Neuronal stem cell (in vitro differentiated cells): ENCODE measurements at regions not wholly inside any gene's neighbourhood (a gene's known extent, or its start where the extent isn't known, plus 50 kb on each side); places are given as distances from the start of the nearest gene placed in this dataset.
"Not testable (repeated sequence)": the region's sequence is repeated elsewhere in the genome, so short reads cannot be mapped to it uniquely, and the experiment has no call there.

Experiments
- DNase-seq: peaks from one replicate; pipeline ENCODE4 v3.0.0-alpha.2; 2013; ENCODE audit warnings: low spot score
- H2AFZ ChIP-seq: one replicate; pipeline ENCODE4 v1.6.1; 2013; ENCODE audit warnings: mild to moderate bottlenecking, low read length, inconsistent platforms
- H2AK5ac ChIP-seq: 2 replicates; pipeline ENCODE4 v1.6.1; 2013; ENCODE audit warnings: low read depth, mild to moderate bottlenecking, inconsistent platforms, low read length, moderate library complexity, mixed read lengths
- H2BK120ac ChIP-seq: 2 replicates; pipeline ENCODE4 v1.6.1; 2013; ENCODE audit warnings: low read depth, mild to moderate bottlenecking, inconsistent platforms, low read length, moderate library complexity, mixed read lengths
- H2BK12ac ChIP-seq: one replicate; pipeline ENCODE4 v1.6.1; 2013; ENCODE audit warnings: low read length, inconsistent platforms
- H2BK15ac ChIP-seq: 2 replicates; pipeline ENCODE4 v1.6.1; 2013; ENCODE audit warnings: mild to moderate bottlenecking, low read length, inconsistent platforms, mixed read lengths
- H2BK5ac ChIP-seq: one replicate; pipeline ENCODE4 v1.6.1; 2013; ENCODE audit warnings: inconsistent platforms, mild to moderate bottlenecking, low read length, moderate library complexity
- H3K14ac ChIP-seq: one replicate; pipeline ENCODE4 v1.6.1; 2013; ENCODE audit warnings: low read length, inconsistent platforms
- H3K18ac ChIP-seq: 2 replicates; pipeline ENCODE4 v1.6.1; 2013; ENCODE audit warnings: low read length, inconsistent platforms
- H3K23ac ChIP-seq: 2 replicates; pipeline ENCODE4 v1.6.1; 2013; ENCODE audit warnings: low read depth, mild to moderate bottlenecking, mixed read lengths, low read length, inconsistent platforms; ENCODE audit not compliant: poor library complexity
- H3K27ac ChIP-seq: replicated peaks from 3 replicates; pipeline ENCODE4 v1.5.1; 2013; ENCODE audit warnings: low read length, inconsistent platforms
- H3K27me3 ChIP-seq, 3 experiments: 2 replicates each; pipeline ENCODE4 v1.6.1; 2013; ENCODE audit warnings: low read length in 3 of 3, mild to moderate bottlenecking in 2 of 3, inconsistent platforms in 1 of 3, low read depth in 1 of 3, mixed read lengths in 1 of 3, moderate library complexity in 1 of 3; ENCODE audit not compliant: control insufficient read depth in 3 of 3, insufficient read depth in 3 of 3
- H3K36me3 ChIP-seq, 2 donors: replicated peaks in 1 of 2; 2 replicates each; pipeline ENCODE4 v1.6.1; 2013; ENCODE audit warnings: low read length in 2 of 2; ENCODE audit not compliant: control insufficient read depth in 2 of 2, insufficient read depth in 2 of 2
- H3K4ac ChIP-seq: 2 replicates; pipeline ENCODE4 v1.6.1; 2013; ENCODE audit warnings: inconsistent platforms, mild to moderate bottlenecking, low read length, moderate library complexity
- H3K4me1 ChIP-seq, 2 donors: 1 replicate in 1 of 2; 2 replicates in 1 of 2; pipeline ENCODE4 v1.6.1; 2013; ENCODE audit warnings: low read length in 2 of 2, low read depth in 1 of 2; ENCODE audit not compliant: control insufficient read depth in 2 of 2, insufficient read depth in 1 of 2
- H3K4me2 ChIP-seq: one replicate; pipeline ENCODE4 v1.6.1; 2013; ENCODE audit warnings: mild to moderate bottlenecking, low read length, inconsistent platforms; ENCODE audit not compliant: insufficient read depth, poor library complexity, severe bottlenecking
- H3K4me3 ChIP-seq, 2 donors: 2 replicates each; pipeline ENCODE4 v1.5.1; 2013; ENCODE audit warnings: low read length in 2 of 2, mild to moderate bottlenecking in 2 of 2, inconsistent platforms in 1 of 2, moderate library complexity in 1 of 2
- H3K79me1 ChIP-seq: one replicate; pipeline ENCODE4 v1.6.1; 2013; ENCODE audit warnings: low read depth, mild to moderate bottlenecking, inconsistent platforms, low read length, moderate library complexity
- H3K9ac ChIP-seq: one replicate; pipeline ENCODE4 v1.6.1; 2013; ENCODE audit warnings: mild to moderate bottlenecking, low read depth, low read length, inconsistent platforms; ENCODE audit not compliant: poor library complexity
- H3K9me3 ChIP-seq, 2 donors: replicated peaks in 1 of 2; 2 replicates each; pipeline versions ENCODE3 to v1.6.1; 2013; ENCODE audit warnings: low read length in 2 of 2, mild to moderate bottlenecking in 2 of 2, inconsistent platforms in 1 of 2, low read depth in 1 of 2, mixed read lengths in 1 of 2, moderate library complexity in 1 of 2; ENCODE audit not compliant: control insufficient read depth in 2 of 2, insufficient read depth in 1 of 2
- H4K8ac ChIP-seq: one replicate; pipeline ENCODE4 v1.6.1; 2013; ENCODE audit warnings: low read depth, mild to moderate bottlenecking, inconsistent platforms, low read length, moderate library complexity
- H4K91ac ChIP-seq: one replicate; pipeline ENCODE4 v1.6.1; 2013; ENCODE audit warnings: low read length, low read depth, mild to moderate bottlenecking, inconsistent platforms; ENCODE audit not compliant: poor library complexity
- WGBS, 2 donors: extraction: QIAGEN DNeasy Blood & Tissue Kit; methylation state at CpG; one replicate each; pipeline ENCODE4 v1.1.7; 2013; ENCODE audit warnings: missing lambda C conversion rate in 2 of 2, mixed read lengths in 1 of 2; ENCODE audit not compliant: insufficient read length in 2 of 2, insufficient replicate concordance in 1 of 2; ENCODE audit errors: extremely low coverage in 2 of 2; 5-methylcytosine and 5-hydroxymethylcytosine counted together

DNA sequence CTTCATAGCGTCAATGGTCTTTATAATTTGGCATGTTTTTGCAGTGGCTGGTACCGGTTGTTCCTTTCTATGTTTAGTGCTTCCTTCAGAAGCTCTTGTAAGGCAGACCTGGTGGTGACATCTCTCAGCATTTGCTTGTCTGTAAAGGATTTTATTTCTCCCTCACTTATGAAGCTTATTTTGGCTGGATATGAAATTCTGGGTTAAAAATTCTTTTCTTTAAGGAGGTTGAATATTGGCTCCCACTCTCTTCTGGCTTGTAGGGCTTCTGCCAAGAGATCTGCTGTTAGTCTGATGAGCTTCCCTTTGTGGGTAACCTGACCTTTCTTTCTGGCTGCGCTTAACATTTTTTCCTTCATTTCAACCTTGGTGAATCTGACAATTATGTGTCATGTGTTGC lies 250.0 kb upstream of the CTNNB1 start:
- not testable (repeated sequence) for DNase-seq, H3K9me3 ChIP-seq, H2BK120ac ChIP-seq, H3K4me1 ChIP-seq, H3K36me3 ChIP-seq, H4K8ac ChIP-seq, H3K79me1 ChIP-seq, H3K18ac ChIP-seq, H3K14ac ChIP-seq, H3K23ac ChIP-seq, H3K4me3 ChIP-seq, H2AK5ac ChIP-seq, H3K9ac ChIP-seq, H2AFZ ChIP-seq, H3K4ac ChIP-seq, H3K27me3 ChIP-seq, H4K91ac ChIP-seq, H3K4me2 ChIP-seq, H2BK15ac ChIP-seq, H2BK12ac ChIP-seq, H2BK5ac ChIP-seq, H3K27ac ChIP-seq
- WGBS, 2 donors = no CpG with 5 or more reads among the region's 3 CpGs

DNA sequence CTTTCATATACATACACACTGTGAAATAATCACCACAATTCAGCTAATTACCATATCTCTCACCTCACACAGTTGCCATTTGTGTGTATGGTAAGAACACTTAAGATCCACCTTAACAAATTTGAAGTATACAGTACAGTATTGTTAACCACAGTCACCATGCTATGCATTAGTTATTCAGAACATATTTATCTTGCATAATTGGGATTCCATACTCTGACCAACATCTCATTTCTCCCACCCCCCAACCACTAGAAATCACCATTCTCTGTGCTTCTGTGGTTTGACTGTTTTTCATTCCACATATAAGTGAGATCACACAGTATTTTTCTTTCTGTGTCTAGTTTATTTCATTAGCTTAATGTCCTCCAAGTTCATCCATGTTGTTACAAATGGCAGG lies 247.7 kb upstream of the CTNNB1 start:
- Histone ChIP-seq H3K4me2 (no peak overlapping the region), H3K27me3 (no peaks in the 10 kb centered on the region), H2AK5ac (no peak overlapping the region), H3K4ac (no peak overlapping the region), H3K4me3 (no peak overlapping the region), H3K23ac (no peak overlapping the region), H2BK5ac (no peak overlapping the region), H3K9me3 (no peaks in the 10 kb centered on the region), H3K14ac (no peak overlapping the region), H4K91ac (no peak overlapping the region), H2BK120ac (no peak overlapping the region), H4K8ac (no peak overlapping the region), H3K79me1 (no peaks in the 10 kb centered on the region), H3K9ac (no peak overlapping the region), H2BK12ac (no peak overlapping the region), H3K18ac (no peak overlapping the region), H3K36me3 (no peaks in the 10 kb centered on the region), H2BK15ac (no peak overlapping the region), H3K27ac (no peak overlapping the region), H3K4me1 (no peaks in the 10 kb centered on the region), H2AFZ (no peak overlapping the region)
- DNase-seq = no peak

DNA sequence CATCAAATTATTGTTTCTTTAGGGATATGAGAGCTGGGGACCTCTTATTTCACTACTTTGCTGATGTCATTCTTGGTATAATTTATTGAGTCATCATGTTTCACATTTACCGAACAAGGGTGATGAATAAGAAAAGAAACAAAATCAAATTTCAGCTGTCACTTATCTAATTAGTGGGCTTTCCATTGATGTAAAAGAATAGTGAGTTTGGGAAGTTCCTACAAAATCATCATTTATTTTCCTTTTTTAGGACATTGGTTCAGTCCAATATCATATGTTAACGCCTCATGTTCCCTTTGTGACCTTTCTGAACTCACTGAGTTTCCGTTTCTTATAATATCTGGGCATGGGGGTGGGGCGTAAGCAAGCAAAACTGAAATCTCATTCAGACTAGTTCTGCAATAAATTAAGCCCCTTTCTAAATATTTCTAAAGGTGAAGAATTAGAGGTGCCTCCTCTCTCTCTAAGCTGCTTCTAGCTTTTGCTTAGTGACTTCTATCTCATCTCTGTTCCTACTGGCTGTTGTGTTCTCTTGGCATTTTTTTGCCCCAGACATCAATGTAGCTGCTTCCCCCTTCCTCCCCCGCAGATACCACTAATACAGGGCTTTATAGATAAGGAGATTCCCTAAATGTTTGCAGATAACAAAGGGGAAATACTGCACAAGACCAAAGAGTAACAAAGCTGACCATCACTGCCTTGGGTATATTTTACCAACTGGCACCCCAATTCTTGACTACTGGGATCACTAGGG lies 238.0 kb upstream of the CTNNB1 start:
- Histone ChIP-seq H3K79me1 (no peaks in the 10 kb centered on the region), H2BK15ac (no peak overlapping the region), H2BK5ac (no peak overlapping the region), H3K27me3 (no peaks in the 10 kb centered on the region), H3K18ac (no peak overlapping the region), H3K4me3 (no peak overlapping the region), H2AK5ac (no peak overlapping the region), H3K9me3 (no peaks in the 10 kb centered on the region), H2AFZ (no peak overlapping the region), H4K91ac (no peak overlapping the region), H3K23ac (no peak overlapping the region), H2BK120ac (no peak overlapping the region), H3K27ac (no peak overlapping the region), H3K4me1 (no peaks in the 10 kb centered on the region), H3K9ac (no peak overlapping the region), H3K4ac (no peak overlapping the region), H2BK12ac (no peak overlapping the region), H3K14ac (no peak overlapping the region), H3K4me2 (no peak overlapping the region), H4K8ac (no peak overlapping the region), H3K36me3 (no peaks in the 10 kb centered on the region)
- no peak for DNase-seq
- no CpG with 5 or more reads among the region's 5 CpGs for WGBS, 2 donors

DNA sequence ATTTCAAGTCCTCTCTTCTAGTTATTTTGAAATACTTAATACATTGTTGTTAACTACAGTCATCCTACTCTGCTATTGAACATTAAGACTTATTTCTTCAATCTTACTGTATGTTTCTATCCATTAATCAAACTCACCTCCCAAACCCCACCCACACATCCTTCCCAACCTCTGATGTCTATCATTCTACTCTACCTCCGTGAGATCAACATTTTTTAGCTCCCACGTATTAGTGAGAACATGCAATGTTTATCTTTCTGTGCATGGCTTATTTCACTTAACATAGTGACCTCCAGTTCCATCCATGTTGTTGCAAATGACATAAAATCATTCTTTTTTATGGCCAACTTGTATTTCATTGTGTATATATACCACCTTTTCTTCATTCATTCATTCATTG lies 236.6 kb upstream of the CTNNB1 start:
- Histone ChIP-seq H3K27ac (no peak overlapping the region), H3K18ac (no peak overlapping the region), H3K4me2 (no peak overlapping the region), H2BK120ac (no peak overlapping the region), H2AFZ (no peak overlapping the region), H2BK12ac (no peak overlapping the region), H3K27me3 (no peaks in the 10 kb centered on the region), H4K91ac (no peak overlapping the region), H3K9me3 (no peaks in the 10 kb centered on the region), H3K4me3 (no peak overlapping the region), H2BK5ac (no peak overlapping the region), H2BK15ac (no peak overlapping the region), H3K79me1 (no peaks in the 10 kb centered on the region), H3K4ac (no peak overlapping the region), H2AK5ac (no peak overlapping the region), H3K36me3 (no peaks in the 10 kb centered on the region), H3K14ac (no peak overlapping the region), H4K8ac (no peak overlapping the region), H3K23ac (no peak overlapping the region), H3K9ac (no peak overlapping the region), H3K4me1 (no peaks in the 10 kb centered on the region)
- WGBS, 2 donors = 100% methylated on average over 1 of the region's 2 CpGs; no CpG with 5 or more reads in 1 of the 2 donors
- no peak for DNase-seq
